SK-N-SH treated with all-trans-retinoic acid at 6 μM for 48 hours (cell line): ENCODE measurements at regions not wholly inside any gene's neighbourhood (a gene's known extent, or its start where the extent isn't known, plus 50 kb on each side); places are given as distances from the start of the nearest gene placed in this dataset.

Source experiments
- ATAC-seq: fragments of 200-7000 bp; cut with Tn5 transposase; 3 replicates; pipeline ENCODE4 v1.9.1; 2020; ENCODE audit warnings: mild to moderate bottlenecking, moderate library complexity
- ARNTL ChIP-seq: fragments of 450-650 bp; formaldehyde crosslinking; IDR thresholded peaks from 2 replicates; pipeline ENCODE4 v1.5.0; 2020; ENCODE audit warnings: low read depth, mild to moderate bottlenecking, moderate library complexity, borderline replicate concordance
- BACH2 ChIP-seq: fragments of 250-450 bp; sonication (Bioruptor Pico); IDR thresholded peaks from 2 replicates; pipeline ENCODE4 v1.9.0; 2021; ENCODE audit warnings: mild to moderate bottlenecking, borderline replicate concordance
- CSDC2 ChIP-seq: fragments of 250-450 bp; sonication (Bioruptor Pico); IDR thresholded peaks from 2 replicates; pipeline ENCODE4 v1.5.0; 2020; ENCODE audit warnings: mild to moderate bottlenecking, moderate library complexity
- ESRRG ChIP-seq: fragments of 250-450 bp; sonication (Bioruptor Pico); IDR thresholded peaks from 2 replicates; pipeline ENCODE4 v1.6.1; 2021; ENCODE audit warnings: mild to moderate bottlenecking
- GLIS3 ChIP-seq: fragments of 250-450 bp; sonication (Bioruptor Pico); IDR thresholded peaks from 2 replicates; pipeline ENCODE4 v1.5.0; 2020; ENCODE audit warnings: mild to moderate bottlenecking, moderate library complexity
- PPARA ChIP-seq: fragments of 250-450 bp; sonication (Bioruptor Pico); IDR thresholded peaks from 2 replicates; pipeline ENCODE4 v1.5.0; 2020; ENCODE audit warnings: mild to moderate bottlenecking, borderline replicate concordance
- RARB ChIP-seq: fragments of 250-450 bp; sonication (Bioruptor Pico); IDR thresholded peaks from 2 replicates; pipeline ENCODE4 v1.8.0; 2021; ENCODE audit warnings: mild to moderate bottlenecking, moderate library complexity
- SNAI2 ChIP-seq: fragments of 250-450 bp; sonication (Bioruptor Pico); IDR thresholded peaks from 2 replicates; pipeline ENCODE4 v1.5.0; 2020; ENCODE audit warnings: mild to moderate bottlenecking, moderate library complexity
- TCF4 ChIP-seq: fragments of 250-450 bp; sonication (Bioruptor Pico); IDR thresholded peaks from 2 replicates; pipeline ENCODE4 v1.8.0; 2021; ENCODE audit warnings: mild to moderate bottlenecking, moderate library complexity, borderline replicate concordance
- TOX ChIP-seq: fragments of 250-450 bp; sonication (Bioruptor Pico); IDR thresholded peaks from 2 replicates; pipeline ENCODE4 v1.8.0; 2021; ENCODE audit warnings: mild to moderate bottlenecking, moderate library complexity, borderline replicate concordance
- TSHZ2 ChIP-seq: fragments of 250-450 bp; sonication (Bioruptor Pico); IDR thresholded peaks from 2 replicates; pipeline ENCODE4 v1.5.0; 2020; ENCODE audit warnings: mild to moderate bottlenecking, moderate library complexity
- ZC3H10 ChIP-seq: fragments of 250-450 bp; sonication (Bioruptor Pico); IDR thresholded peaks from 2 replicates; pipeline ENCODE4 v1.5.1; 2021; ENCODE audit warnings: mild to moderate bottlenecking, moderate library complexity
- ZFP3 ChIP-seq: fragments of 250-450 bp; sonication (Bioruptor Pico); IDR thresholded peaks from 2 replicates; pipeline ENCODE4 v1.5.0; 2020; ENCODE audit warnings: mild to moderate bottlenecking, moderate library complexity
- ZFP30 ChIP-seq: fragments of 450-650 bp; formaldehyde crosslinking; IDR thresholded peaks from 2 replicates; pipeline ENCODE4 v1.5.0; 2022; ENCODE audit warnings: mild to moderate bottlenecking, moderate library complexity
- ZNF565 ChIP-seq: fragments of 450-650 bp; formaldehyde crosslinking; conservative IDR thresholded peaks from 2 replicates; pipeline ENCODE4 v1.5.0; 2020; ENCODE audit warnings: low read depth, mild to moderate bottlenecking, moderate library complexity
- ZNF70 ChIP-seq: fragments of 450-650 bp; formaldehyde crosslinking; IDR thresholded peaks from 2 replicates; pipeline ENCODE4 v1.5.0; 2020; ENCODE audit warnings: mild to moderate bottlenecking, moderate library complexity
- ZNF8 ChIP-seq: fragments of 450-650 bp; formaldehyde crosslinking; IDR thresholded peaks from 2 replicates; pipeline ENCODE4 v1.5.0; 2020; ENCODE audit warnings: mild to moderate bottlenecking, moderate library complexity
- TF ChIP-seq, protein P1 (sequence below): fragments of 250-450 bp; sonication (Bioruptor Pico); IDR thresholded peaks from 2 replicates; pipeline ENCODE4 v1.8.0; 2021; ENCODE audit warnings: low read depth, mild to moderate bottlenecking, moderate library complexity, borderline replicate concordance
- TF ChIP-seq, protein P2 (sequence below): fragments of 250-450 bp; sonication (Bioruptor Pico); IDR thresholded peaks from 2 replicates; pipeline ENCODE4 v1.5.1; 2020; ENCODE audit warnings: low read depth, mild to moderate bottlenecking, moderate library complexity

- TF ChIP-seq, protein P1, sequence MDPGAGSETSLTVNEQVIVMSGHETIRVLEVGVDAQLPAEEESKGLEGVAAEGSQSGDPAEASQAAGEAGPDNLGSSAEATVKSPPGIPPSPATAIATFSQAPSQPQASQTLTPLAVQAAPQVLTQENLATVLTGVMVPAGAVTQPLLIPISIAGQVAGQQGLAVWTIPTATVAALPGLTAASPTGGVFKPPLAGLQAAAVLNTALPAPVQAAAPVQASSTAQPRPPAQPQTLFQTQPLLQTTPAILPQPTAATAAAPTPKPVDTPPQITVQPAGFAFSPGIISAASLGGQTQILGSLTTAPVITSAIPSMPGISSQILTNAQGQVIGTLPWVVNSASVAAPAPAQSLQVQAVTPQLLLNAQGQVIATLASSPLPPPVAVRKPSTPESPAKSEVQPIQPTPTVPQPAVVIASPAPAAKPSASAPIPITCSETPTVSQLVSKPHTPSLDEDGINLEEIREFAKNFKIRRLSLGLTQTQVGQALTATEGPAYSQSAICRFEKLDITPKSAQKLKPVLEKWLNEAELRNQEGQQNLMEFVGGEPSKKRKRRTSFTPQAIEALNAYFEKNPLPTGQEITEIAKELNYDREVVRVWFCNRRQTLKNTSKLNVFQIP (CRISPR knock-in tag): no peak
- no peak for TF ChIP-seq ARNTL (CRISPR knock-in tag)
- TF ChIP-seq, all 23 proteins: peak for 0
Observed at GRCh38 chr11:104320956-104321355, 157.0 kb upstream of the PDGFD start (continued).

- TF ChIP-seq BACH2 (CRISPR knock-in tag) (no peak), ZFP3 (no peak), TSHZ2 (no peak), ZC3H10 (no peak), RARB (CRISPR knock-in tag) (no peak), SNAI2 (CRISPR knock-in tag) (no peak), PPARA (no peak), ZFP30 (CRISPR knock-in tag) (no peak), ZNF565 (no peak), ESRRG (no peak), ZNF70 (CRISPR knock-in tag) (no peak)
- TF ChIP-seq, protein P2, sequence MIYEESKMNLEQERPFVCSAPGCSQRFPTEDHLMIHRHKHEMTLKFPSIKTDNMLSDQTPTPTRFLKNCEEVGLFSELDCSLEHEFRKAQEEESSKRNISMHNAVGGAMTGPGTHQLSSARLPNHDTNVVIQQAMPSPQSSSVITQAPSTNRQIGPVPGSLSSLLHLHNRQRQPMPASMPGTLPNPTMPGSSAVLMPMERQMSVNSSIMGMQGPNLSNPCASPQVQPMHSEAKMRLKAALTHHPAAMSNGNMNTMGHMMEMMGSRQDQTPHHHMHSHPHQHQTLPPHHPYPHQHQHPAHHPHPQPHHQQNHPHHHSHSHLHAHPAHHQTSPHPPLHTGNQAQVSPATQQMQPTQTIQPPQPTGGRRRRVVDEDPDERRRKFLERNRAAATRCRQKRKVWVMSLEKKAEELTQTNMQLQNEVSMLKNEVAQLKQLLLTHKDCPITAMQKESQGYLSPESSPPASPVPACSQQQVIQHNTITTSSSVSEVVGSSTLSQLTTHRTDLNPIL: no peak
- TF ChIP-seq, protein P1 (CRISPR knock-in tag): no peak
- peak; percentile 32; the same call in 2 of the 3 replicates for ATAC-seq
Observed at GRCh38 chr11:104320097-104320496, 156.2 kb upstream of the PDGFD start.

DNA sequence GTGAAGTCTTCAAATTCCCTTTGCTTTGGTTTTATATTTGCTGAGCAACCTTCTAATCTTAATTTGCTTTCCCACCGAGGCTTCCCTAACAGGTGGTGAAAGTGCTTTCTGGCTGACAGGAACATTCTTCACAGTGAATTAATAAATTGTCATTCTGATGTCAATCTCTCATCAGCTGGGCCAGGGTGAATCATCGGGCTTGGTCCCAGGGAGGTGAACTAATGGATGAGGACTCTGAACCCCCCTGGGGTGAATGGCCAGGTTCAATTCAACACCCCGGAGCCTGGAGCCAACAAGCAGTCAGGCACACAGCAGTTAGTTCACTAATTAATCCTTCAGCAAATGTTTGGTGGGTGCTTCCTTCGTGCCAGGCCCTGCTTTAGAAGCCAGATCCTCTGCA is 155.4 kb upstream of the PDGFD start:
- no peak for ATAC-seq
- no peak for TF ChIP-seq ZFP30 (CRISPR knock-in tag)
- TF ChIP-seq CSDC2 (CRISPR knock-in tag): no peak
- TF ChIP-seq, protein P2: no peak
- no peak for TF ChIP-seq TOX (CRISPR knock-in tag)
- TF ChIP-seq BACH2 (CRISPR knock-in tag): no peak
- no peak for TF ChIP-seq ZFP3
- TF ChIP-seq, protein P1 (CRISPR knock-in tag): no peak
- no peak for TF ChIP-seq PPARA

GRCh38 chr11:104306862-104307474 is 143.0 kb upstream of the PDGFD start:
- ATAC-seq: peak; percentile 84
- TF ChIP-seq ARNTL (CRISPR knock-in tag): no peak
- TF ChIP-seq TSHZ2: peak; percentile 88
- TF ChIP-seq PPARA: no peak
- TF ChIP-seq SNAI2 (CRISPR knock-in tag): 0 out of 2 replicates have a peak, but pooled peaks have one; percentile 52
- TF ChIP-seq RARB (CRISPR knock-in tag): no peak
- peak; percentile 92 for TF ChIP-seq GLIS3
- no peak for TF ChIP-seq ZFP3
- peak; percentile 39; the same call in 1 of the 2 replicates for TF ChIP-seq ZNF8
- TF ChIP-seq ZNF565: no peak
- TF ChIP-seq TOX (CRISPR knock-in tag): no peak
- TF ChIP-seq, protein P2: peak; percentile 92
- peak; percentile 71 for TF ChIP-seq TCF4 (CRISPR knock-in tag)
